Uterus (tissue), 3 donors: ENCODE measurements at regions not wholly inside any gene's neighbourhood (a gene's known extent, or its start where the extent isn't known, plus 50 kb on each side); places are given as distances from the start of the nearest gene placed in this dataset. TPM values are rescaled to one million over a fixed set of nuclear protein-coding genes. Genes with fewer than 3 reads are reported as not detected.

Experiments used
- DNase-seq, 2 donors: peaks; one replicate each; pipeline ENCODE4 v3.0.0-alpha.2; 2019 to 2020
- H3K27ac ChIP-seq, 2 donors: fragments of 200-600 bp; sonication (generic); 1 replicate in 1 of 2; 2 replicates in 1 of 2; pipeline ENCODE4 v1.5.1; 2016 to 2018
- H3K27me3 ChIP-seq, 2 donors: fragments of 200-600 bp; sonication (generic); one replicate each; pipeline ENCODE4 v1.5.1; 2018 to 2019; ENCODE audit warnings: control low read depth in 1 of 2
- H3K36me3 ChIP-seq, 2 donors: fragments of 200-600 bp; sonication (generic); one replicate each; pipeline ENCODE4 v1.5.1; 2019; ENCODE audit warnings: control low read depth in 1 of 2
- H3K4me1 ChIP-seq, 2 donors: fragments of 200-600 bp; sonication (generic); one replicate each; pipeline ENCODE4 v1.5.1; 2018 to 2019; ENCODE audit warnings: control low read depth in 1 of 2
- H3K4me3 ChIP-seq, 2 donors: fragments of 200-600 bp; sonication (generic); 1 replicate in 1 of 2; 2 replicates in 1 of 2; pipeline ENCODE4 v1.5.1; 2018 to 2019; ENCODE audit warnings: mild to moderate bottlenecking in 1 of 2
- H3K9me3 ChIP-seq, 2 donors: fragments of 200-600 bp; sonication (generic); one replicate each; pipeline ENCODE4 v1.5.1; 2019; ENCODE audit warnings: control low read depth in 1 of 2
- POLR2A ChIP-seq, 2 donors: fragments of 450-650 bp; IDR thresholded peaks; one replicate each; pipeline ENCODE4 v1.6.1; 2016; ENCODE audit warnings: antibody characterized with exemption in 2 of 2, mild to moderate bottlenecking in 1 of 2, moderate library complexity in 1 of 2
- intact Hi-C: fragments of 100-400 bp; cut with DNase I; formaldehyde crosslinking; loops from one replicate; pipeline ENCODE4 v1.15.1; 2023; ENCODE audit warnings: low total_unique reads
- small RNA-seq: library from RNA; depleted of rRNA; stranded (forward); fragments of <200 nt; gene quantifications from one replicate; pipeline ENCODE3, GENCODE V24; 2016
- TF ChIP-seq, protein P1 (sequence below), 4 experiments: fragments of 200-600 bp in 2 of 4; fragments of 450-650 bp in 2 of 4; sonication (generic) in 2 of 4; IDR thresholded peaks; one replicate each; pipeline ENCODE4 v1.5.1; 2016 to 2019; ENCODE audit warnings: antibody characterized with exemption in 4 of 4, mild to moderate bottlenecking in 2 of 4, moderate library complexity in 1 of 4
- donor health status: DM: yes; HTN: yes; CAD: no.

DNA sequence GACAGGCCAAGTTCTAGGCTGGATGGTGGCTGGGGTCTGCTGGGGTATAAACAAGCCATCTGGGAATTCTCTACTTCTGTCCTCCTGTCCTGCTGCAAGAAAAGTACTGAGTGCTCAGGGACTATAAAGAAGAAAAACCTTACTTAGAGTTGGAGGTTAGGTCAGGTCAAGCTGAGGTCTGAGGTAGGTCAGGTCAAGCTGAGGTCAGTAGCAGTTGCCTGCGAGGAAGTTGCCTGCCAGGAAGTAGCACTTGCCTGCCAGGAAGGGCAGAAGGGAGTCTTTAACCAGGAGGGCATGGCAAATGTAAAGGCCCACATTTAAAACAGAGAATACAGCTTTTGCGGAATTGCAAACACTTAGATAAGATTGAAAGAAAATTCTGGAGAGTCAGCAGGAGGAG lies 51.3 kb upstream of the PRLR start:
- Histone ChIP-seq H3K4me1 (no peaks in the 10 kb centered on the region), H3K9me3 (peaks cover 0 to 6% of the 10 kb centered on the region in 2 donors), H3K27me3 (no peaks in the 10 kb centered on the region), H3K4me3 (no peak overlapping the region), H3K27ac (no peak overlapping the region), H3K36me3 (no peaks in the 10 kb centered on the region)
- TF ChIP-seq, protein P1, sequence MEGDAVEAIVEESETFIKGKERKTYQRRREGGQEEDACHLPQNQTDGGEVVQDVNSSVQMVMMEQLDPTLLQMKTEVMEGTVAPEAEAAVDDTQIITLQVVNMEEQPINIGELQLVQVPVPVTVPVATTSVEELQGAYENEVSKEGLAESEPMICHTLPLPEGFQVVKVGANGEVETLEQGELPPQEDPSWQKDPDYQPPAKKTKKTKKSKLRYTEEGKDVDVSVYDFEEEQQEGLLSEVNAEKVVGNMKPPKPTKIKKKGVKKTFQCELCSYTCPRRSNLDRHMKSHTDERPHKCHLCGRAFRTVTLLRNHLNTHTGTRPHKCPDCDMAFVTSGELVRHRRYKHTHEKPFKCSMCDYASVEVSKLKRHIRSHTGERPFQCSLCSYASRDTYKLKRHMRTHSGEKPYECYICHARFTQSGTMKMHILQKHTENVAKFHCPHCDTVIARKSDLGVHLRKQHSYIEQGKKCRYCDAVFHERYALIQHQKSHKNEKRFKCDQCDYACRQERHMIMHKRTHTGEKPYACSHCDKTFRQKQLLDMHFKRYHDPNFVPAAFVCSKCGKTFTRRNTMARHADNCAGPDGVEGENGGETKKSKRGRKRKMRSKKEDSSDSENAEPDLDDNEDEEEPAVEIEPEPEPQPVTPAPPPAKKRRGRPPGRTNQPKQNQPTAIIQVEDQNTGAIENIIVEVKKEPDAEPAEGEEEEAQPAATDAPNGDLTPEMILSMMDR (IDR thresholded peaks at IDR 0.05) = no peak
- no peak for TF ChIP-seq POLR2A (IDR thresholded peaks at IDR 0.05)
- DNase-seq = no peak
- intact Hi-C loops = no loop called here

Small RNA genes lying in the stretch of these regions (small RNA-seq; reads per million reads assigned to genes)
- gene RF00012 = not detected
